Gastroesophageal sphincter (tissue), 4 donors: ENCODE measurements at regions not wholly inside any gene's neighbourhood (a gene's known extent, or its start where the extent isn't known, plus 50 kb on each side); places are given as distances from the start of the nearest gene placed in this dataset.
A peak's percentile ranks its signal among the peaks of the same experiment; 100 is the strongest.

ENCODE experiments used
- ATAC-seq: fragments of 150-250 bp; one replicate; pipeline ENCODE4 v1.9.1; 2016; ENCODE audit warnings: mild to moderate bottlenecking, moderate library complexity
- H3K27ac ChIP-seq, 4 donors: fragments of 200-600 bp; sonication (generic) in 3 of 4; 1 replicate in 3 of 4; 2 replicates in 1 of 4; pipeline ENCODE4 v1.5.1; 2016 to 2019
- H3K27me3 ChIP-seq: fragments of 200-600 bp; sonication (generic); one replicate; pipeline ENCODE4 v1.5.1; 2019
- H3K36me3 ChIP-seq, 2 donors: fragments of 200-600 bp; sonication (generic); one replicate each; pipeline ENCODE4 v1.5.1; 2019; ENCODE audit warnings: control low read depth in 1 of 2
- H3K4me1 ChIP-seq, 3 donors: fragments of 200-600 bp; sonication (generic); 1 replicate in 2 of 3; 2 replicates in 1 of 3; pipeline ENCODE4 v1.5.1; 2016 to 2019; ENCODE audit warnings: control low read depth in 2 of 3
- H3K4me3 ChIP-seq, 2 donors: fragments of 200-600 bp; sonication (generic); one replicate each; pipeline ENCODE4 v1.5.1; 2019; ENCODE audit warnings: mild to moderate bottlenecking in 1 of 2, moderate library complexity in 1 of 2
- H3K9me3 ChIP-seq, 3 donors: fragments of 200-600 bp; sonication (generic); one replicate each; pipeline ENCODE4 v1.5.1; 2017 to 2019; ENCODE audit warnings: control low read depth in 2 of 3
- CTCF ChIP-seq, 4 experiments: fragments of 200-600 bp in 2 of 4; fragments of 450-650 bp in 2 of 4; sonication (generic) in 1 of 4; IDR thresholded peaks; one replicate each; pipeline ENCODE4 v1.5.1; 2017 to 2019; ENCODE audit warnings: antibody characterized with exemption in 4 of 4, mild to moderate bottlenecking in 2 of 4, moderate library complexity in 2 of 4
- EP300 ChIP-seq: sonication (generic); formaldehyde crosslinking; IDR thresholded peaks from one replicate; pipeline ENCODE4 v1.6.1; 2017; ENCODE audit warnings: antibody characterized with exemption, mild to moderate bottlenecking
- POLR2A ChIP-seq, 2 donors: fragments of 450-650 bp; IDR thresholded peaks; one replicate each; pipeline ENCODE4 v1.6.1; 2017; ENCODE audit warnings: antibody characterized with exemption in 2 of 2, mild to moderate bottlenecking in 2 of 2, moderate library complexity in 1 of 2
- POLR2AphosphoS5 ChIP-seq: sonication (generic); formaldehyde crosslinking; IDR thresholded peaks from one replicate; pipeline ENCODE4 v1.6.1; 2017; ENCODE audit warnings: antibody characterized with exemption
- WGBS, 2 donors: methylation state at CpG; one replicate each; pipeline ENCODE4 v1.1.5; 2018; ENCODE audit warnings: low coverage in 1 of 2; 5-methylcytosine and 5-hydroxymethylcytosine counted together

DNA sequence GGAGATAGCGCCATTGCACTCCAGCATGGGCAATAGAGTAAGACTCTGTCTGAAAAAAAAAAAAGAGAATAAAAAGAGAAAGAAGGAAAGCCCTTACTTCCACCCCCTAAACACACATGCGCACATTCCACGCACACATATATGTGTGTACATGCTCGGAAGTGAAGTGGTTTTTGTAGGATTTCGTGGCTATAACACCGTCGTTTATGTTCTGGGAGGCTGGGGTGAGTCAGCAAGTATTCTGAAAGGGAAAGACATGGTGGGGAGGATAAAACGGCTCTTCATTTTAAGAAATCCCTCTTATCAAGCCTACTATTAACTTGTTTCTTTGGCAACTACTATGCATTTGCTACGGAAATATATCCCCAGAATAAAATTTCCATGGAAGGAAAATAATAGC is 422.8 kb upstream of the TBL1XR1 start:
- no peak overlapping the region for H3K4me3 ChIP-seq
- 85 to 93% methylated on average over 5 to 9 of the region's 9 CpGs for WGBS, 2 donors
- H3K9me3 ChIP-seq, result no peaks in the 10 kb centered on the region
- no peaks in the 10 kb centered on the region for H3K27me3 ChIP-seq
- ATAC-seq, result no peak
- no peaks in the 10 kb centered on the region for H3K36me3 ChIP-seq
- H3K27ac ChIP-seq, result peak overlapping the region; percentile 75 to 90 (median 82)
- peaks cover 4 to 27% (median 13%) of the 10 kb centered on the region in 3 donors for H3K4me1 ChIP-seq
- TF ChIP-seq CTCF (IDR thresholded peaks at IDR 0.05) (no peak), EP300 (no peak), POLR2AphosphoS5 (no peak), POLR2A (IDR thresholded peaks at IDR 0.05) (no peak)

DNA sequence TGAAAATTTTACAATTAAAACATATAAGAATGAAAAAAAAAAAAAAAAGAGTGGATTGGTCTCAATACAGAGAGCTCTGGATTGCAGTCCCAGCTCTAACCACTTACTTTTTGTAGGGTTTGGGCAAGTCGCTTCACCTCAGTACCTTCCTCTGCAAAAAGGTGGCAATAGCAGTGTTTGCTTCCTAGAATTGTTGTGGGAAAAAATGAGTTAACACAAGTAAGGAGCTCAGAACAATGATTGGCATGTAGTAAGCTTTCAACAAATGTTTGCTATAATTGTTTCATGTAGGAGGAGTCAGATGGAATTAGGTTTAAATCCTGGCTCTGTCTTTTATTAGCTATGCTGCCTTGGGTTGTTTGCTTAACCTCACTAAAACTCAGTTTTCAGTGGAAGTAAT is 425.2 kb upstream of the TBL1XR1 start:
- no peak for ATAC-seq
- Histone ChIP-seq H3K27ac (no peak overlapping the region), H3K4me3 (no peak overlapping the region), H3K27me3 (no peaks in the 10 kb centered on the region), H3K4me1 (peaks cover 4 to 27% (median 12%) of the 10 kb centered on the region in 3 donors), H3K9me3 (no peaks in the 10 kb centered on the region), H3K36me3 (no peaks in the 10 kb centered on the region)
- 100% methylated on average over 1 of the region's 1 CpG; no CpG with 5 or more reads in 1 of the 2 donors for WGBS, 2 donors
- TF ChIP-seq EP300 (no peak), POLR2AphosphoS5 (no peak), CTCF (IDR thresholded peaks at IDR 0.05) (no peak), POLR2A (IDR thresholded peaks at IDR 0.05) (no peak)

- no peak overlapping the region for H3K4me3 ChIP-seq
- 93 to 94% methylated on average over 4 to 5 of the region's 5 CpGs for WGBS, 2 donors
- no peaks in the 10 kb centered on the region for H3K9me3 ChIP-seq
- H3K27ac ChIP-seq, result no peak overlapping the region
- H3K36me3 ChIP-seq, result no peaks in the 10 kb centered on the region
- ATAC-seq, result no peak
- no peaks in the 10 kb centered on the region for H3K27me3 ChIP-seq
- H3K4me1 ChIP-seq, result peaks cover 4 to 27% (median 12%) of the 10 kb centered on the region in 3 donors
- TF ChIP-seq POLR2A (IDR thresholded peaks at IDR 0.05) (no peak), POLR2AphosphoS5 (no peak), EP300 (no peak), CTCF (IDR thresholded peaks at IDR 0.05) (no peak)
Observed at GRCh38 chr3:177622982-177623617, 425.8 kb upstream of the TBL1XR1 start.

DNA sequence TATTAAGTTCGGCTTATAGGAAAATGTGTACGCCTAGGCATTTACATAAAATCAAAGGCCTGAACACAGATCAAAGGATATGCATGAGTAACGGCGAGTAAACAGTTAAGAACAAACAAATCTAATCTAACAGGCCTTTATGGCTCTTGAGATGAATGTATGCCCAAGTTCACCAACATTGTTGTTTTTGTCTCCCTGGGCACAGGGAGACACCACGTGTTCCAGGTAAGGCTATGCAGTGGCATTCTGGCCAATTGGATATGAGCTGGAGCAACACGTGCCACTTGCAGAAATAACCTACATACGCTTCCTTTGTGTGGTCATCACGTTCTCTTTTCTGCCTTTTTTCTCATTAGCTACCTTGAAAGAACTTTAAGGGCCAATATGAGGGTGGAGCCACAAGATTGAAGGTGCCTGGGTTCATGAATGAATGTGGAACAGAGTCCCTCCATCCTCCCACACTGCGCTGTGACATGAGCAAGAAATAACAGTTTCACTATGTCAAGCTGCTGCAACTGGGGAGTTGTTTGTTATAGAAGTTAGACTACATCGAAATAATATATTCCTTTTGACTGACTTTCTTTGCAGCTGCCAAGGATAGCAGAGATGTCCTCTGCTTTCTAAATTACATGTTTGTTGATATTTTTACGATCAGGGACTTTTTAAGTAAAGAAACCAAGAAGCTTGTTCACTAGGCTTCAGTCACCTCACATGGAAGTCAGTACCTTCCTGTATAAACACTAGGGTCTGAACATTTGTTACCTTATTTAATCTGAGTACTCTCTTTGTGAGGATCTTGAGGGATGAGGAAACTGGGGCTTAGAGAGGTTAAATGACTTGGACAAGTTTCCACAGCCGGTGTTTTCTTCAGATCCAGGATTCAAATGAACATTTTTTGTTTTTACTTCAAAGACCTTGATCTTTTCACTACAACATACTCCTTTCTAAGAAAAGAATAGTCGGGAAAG is 427.5 kb upstream of the TBL1XR1 start:
- Histone ChIP-seq H3K9me3 (no peaks in the 10 kb centered on the region), H3K27me3 (no peaks in the 10 kb centered on the region), H3K27ac (no peak overlapping the region), H3K36me3 (no peaks in the 10 kb centered on the region), H3K4me3 (no peak overlapping the region), H3K4me1 (peaks cover 0 to 12% (median 4%) of the 10 kb centered on the region in 3 donors)
- no peak for TF ChIP-seq CTCF (IDR thresholded peaks at IDR 0.05)
- TF ChIP-seq POLR2A (IDR thresholded peaks at IDR 0.05), result no peak
- no peak for TF ChIP-seq EP300
- no peak for TF ChIP-seq POLR2AphosphoS5
- 91 to 92% methylated on average over 12 to 13 of the region's 13 CpGs for WGBS, 2 donors
- no peak for ATAC-seq
